ENCODE measurements at regions not wholly inside any gene's neighbourhood (a gene's known extent, or its start where the extent isn't known, plus 50 kb on each side); places are given as distances from the start of the nearest gene placed in this dataset.

- TF ChIP-seq PRDM6 (tag by site-specific recombination; IDR thresholded peaks at IDR 0.05) (peak; percentile 28; the same call in 1 of the 2 replicates), GLIS1 (tag by site-specific recombination; IDR thresholded peaks at IDR 0.05) (peak; percentile 19; the same call in 1 of the 2 replicates), ZNF169 (tag by site-specific recombination; IDR thresholded peaks at IDR 0.05) (no peak), PRDM2 (tag by site-specific recombination; IDR thresholded peaks at IDR 0.05; ENCODE audit: borderline replicate concordance) (no peak), ZXDB (tag by site-specific recombination; IDR thresholded peaks at IDR 0.05) (peak; percentile 63), ZNF37A (tag by site-specific recombination; IDR thresholded peaks at IDR 0.05) (no peak), ZNF248 (tag by site-specific recombination; IDR thresholded peaks at IDR 0.05) (no peak), ZBTB8A (tag by site-specific recombination; IDR thresholded peaks at IDR 0.05) (no peak), ZNF843 (tag by site-specific recombination; IDR thresholded peaks at IDR 0.05) (peak; percentile 81), PRDM10 (tag by site-specific recombination; IDR thresholded peaks at IDR 0.05) (no peak), ZNF138 (tag by site-specific recombination; IDR thresholded peaks at IDR 0.05; ENCODE audit: borderline replicate concordance) (no peak), ZNF423 (tag by site-specific recombination; IDR thresholded peaks at IDR 0.05) (no peak), ZEB2 (tag by site-specific recombination; IDR thresholded peaks at IDR 0.05) (no peak), ZFP37 (tag by site-specific recombination; IDR thresholded peaks at IDR 0.05) (no peak)
These were observed 331.6 kb downstream of the KCNS3 start (continued) for GRCh38 chr2:18209934-18210639.

- Histone ChIP-seq H3K4me3 (ENCODE audit: low read depth, low read length) (no peak overlapping the region), H3K27ac (ENCODE audit: extremely low read depth, low read depth, low read length) (no peak overlapping the region)
- CTCF ChIA-PET: interaction anchor here (0.6 to 2.0 kb wide), 2 partner anchors 11 to 25 kb away, joined by 4 to 5 read pairs; no protein-coding TSS in a partner anchor
These were observed 330.5 kb downstream of the KCNS3 start for GRCh38 chr2:18208956-18209355.

More at GRCh38 chr2:18208956-18209355, 330.5 kb downstream of the KCNS3 start:
- no peaks in the 10 kb centered on the region for H3K9me3 ChIP-seq (ENCODE audit: control insufficient read depth, insufficient read depth, low read depth, low read length)
- TF ChIP-seq ZNF621 (tag by site-specific recombination; IDR thresholded peaks at IDR 0.05) (no peak), CTCF (tag by site-specific recombination; IDR thresholded peaks at IDR 0.05) (no peak), ZNF266 (tag by site-specific recombination; IDR thresholded peaks at IDR 0.05; ENCODE audit: low read depth) (no peak), ZNF121 (tag by site-specific recombination; IDR thresholded peaks at IDR 0.05) (no peak), ZNF221 (tag by site-specific recombination; IDR thresholded peaks at IDR 0.05; ENCODE audit: borderline replicate concordance) (no peak), ZXDB (tag by site-specific recombination; IDR thresholded peaks at IDR 0.05) (no peak), ZNF146 (tag by site-specific recombination; IDR thresholded peaks at IDR 0.05) (no peak)
- H3K36me3 ChIP-seq (ENCODE audit: control insufficient read depth in 2 of 2, insufficient read depth in 1 of 2, low read length in 2 of 2): no peaks in the 10 kb centered on the region
- POLR2A ChIA-PET: no interaction called here
- peaks cover 13% of the 10 kb centered on the region for H3K4me1 ChIP-seq (ENCODE audit: control insufficient read depth, insufficient read depth, low read length)

Data from HEK293 (cell line).